NCI-H2227 (cell line): ENCODE measurements at regions not wholly inside any gene's neighbourhood (a gene's known extent, or its start where the extent isn't known, plus 50 kb on each side); places are given as distances from the start of the nearest gene placed in this dataset.
"Not testable (repeated sequence)": the region's sequence is repeated elsewhere in the genome, so short reads cannot be mapped to it uniquely, and the experiment has no call there.

Source experiments
- DNase-seq: peaks from one replicate; lab custom pipeline; 2025; ENCODE audit not compliant: unreplicated experiment; lab: John Stamatoyannopoulos, UW

DNA sequence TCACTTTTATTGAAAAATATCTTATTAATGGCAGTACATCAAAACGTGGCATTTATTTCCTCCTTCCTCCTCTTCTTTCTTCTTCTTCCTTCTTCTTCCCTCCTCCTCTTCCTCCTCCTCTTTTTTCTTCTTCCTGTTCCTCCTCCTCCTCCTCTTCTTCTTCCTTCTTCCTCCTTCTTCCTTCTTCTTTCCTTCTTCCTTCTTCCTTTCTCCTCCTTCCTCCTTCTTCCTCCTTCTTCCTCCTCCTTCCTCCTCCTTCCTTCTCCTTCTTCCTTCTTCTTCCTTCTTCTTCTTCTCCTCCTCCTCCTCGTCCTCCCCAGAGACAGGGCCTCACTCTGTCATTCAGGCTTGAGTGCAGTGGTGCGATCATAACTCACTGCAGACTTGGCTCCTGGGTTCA, 457.2 kb downstream of the AEBP2 start:
- no peak for DNase-seq

DNA sequence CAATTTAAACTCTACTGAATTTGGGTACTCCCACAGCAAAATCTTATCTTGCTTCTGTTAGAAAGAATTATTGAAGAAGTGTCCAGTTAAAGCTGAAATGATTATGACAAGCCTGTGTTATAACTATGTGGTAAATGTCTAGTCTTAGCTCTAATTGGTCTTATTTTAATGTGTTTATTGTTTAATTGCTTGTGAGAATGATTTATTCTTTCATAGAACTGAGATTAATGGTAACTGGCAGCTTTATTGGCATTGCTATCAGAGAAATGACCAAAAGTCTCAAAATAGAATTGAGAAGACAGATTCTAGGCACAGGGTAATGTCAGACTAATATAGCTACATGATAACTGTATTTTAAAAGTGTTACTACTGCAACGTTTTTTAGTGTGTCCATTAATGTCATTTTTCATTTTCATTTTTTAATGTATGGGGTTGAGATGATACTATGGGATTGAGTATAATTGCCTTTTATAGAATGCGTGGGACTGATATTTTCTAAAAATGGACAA, 458.7 kb downstream of the AEBP2 start:
- DNase-seq: no peak

DNA sequence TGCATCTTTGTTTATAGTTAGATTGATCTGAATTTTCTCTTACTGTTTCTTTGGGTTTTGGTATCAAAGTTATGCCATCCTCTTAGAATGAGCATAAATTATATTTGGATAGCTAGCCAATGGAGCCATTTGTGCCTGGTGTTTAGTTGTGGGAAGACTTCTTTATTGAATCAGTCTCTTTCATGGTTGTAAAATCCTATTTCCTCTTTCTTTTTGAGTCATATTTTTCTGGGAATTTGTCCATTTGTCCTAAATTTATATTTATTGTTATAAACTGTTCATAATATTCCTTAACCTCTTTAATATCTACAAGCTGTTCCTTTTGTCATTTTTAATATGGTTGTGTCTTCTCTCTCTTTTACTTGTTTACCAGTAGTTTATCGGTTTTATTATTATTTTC, 462.5 kb downstream of the AEBP2 start:
- no peak for DNase-seq

DNA sequence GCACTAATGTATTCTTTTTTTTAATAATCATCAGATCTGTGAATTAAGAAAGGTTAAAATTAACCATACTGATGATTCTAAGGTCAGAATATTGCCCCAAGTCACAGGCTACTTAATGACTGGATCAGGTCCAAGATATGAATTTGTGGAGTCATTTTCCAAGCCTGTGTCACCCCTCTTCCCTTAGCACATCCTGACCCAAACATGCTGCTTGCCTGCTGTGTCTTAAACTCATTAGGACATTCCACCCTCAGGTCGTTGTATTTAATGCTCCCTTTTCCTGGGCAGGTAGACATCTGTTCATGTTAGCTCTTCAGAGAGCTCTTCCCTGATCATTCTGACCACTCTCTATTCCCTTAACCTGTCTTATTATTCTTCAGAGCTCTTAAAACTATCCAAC, 463.5 kb upstream of the PDE3A start:
- no peak for DNase-seq

DNA sequence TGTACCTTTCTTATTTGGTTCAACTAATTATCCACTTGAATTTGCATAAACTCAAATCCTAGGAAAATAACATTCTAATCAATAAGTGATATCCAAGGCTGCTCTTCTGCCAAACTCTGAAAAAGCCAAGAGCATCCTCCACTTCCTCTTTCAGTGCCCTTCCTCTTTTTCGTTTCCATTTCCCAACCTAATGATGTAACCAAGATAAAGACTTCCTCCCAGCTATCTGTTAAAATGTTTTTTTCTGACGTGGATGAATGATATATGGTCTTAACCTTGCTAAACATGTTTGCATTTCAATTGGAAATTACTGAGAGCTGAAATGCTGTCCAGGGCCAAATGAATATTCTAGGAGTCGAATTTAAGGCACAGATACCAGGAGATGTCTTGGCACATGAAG, 459.5 kb upstream of the PDE3A start:
- DNase-seq: no peak

DNA sequence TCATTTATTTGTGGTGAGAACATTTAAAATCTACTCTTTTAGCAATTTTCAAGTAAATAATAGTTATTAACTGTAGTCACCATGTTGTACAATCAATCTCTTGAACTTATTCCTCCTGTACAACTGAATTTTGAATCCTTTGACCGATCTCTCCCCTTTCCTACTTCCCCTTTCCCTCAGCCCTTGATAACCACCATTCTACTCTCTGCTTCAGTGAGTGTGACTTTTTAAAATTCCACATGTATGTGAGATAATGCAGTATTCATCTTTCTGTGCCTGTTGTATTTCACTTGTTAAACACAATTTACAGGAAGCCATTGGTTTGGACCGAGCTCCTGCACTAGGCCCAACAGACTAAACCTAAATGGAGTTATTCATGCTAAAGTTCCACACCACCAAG, 458.9 kb upstream of the PDE3A start:
- DNase-seq: no peak

DNA sequence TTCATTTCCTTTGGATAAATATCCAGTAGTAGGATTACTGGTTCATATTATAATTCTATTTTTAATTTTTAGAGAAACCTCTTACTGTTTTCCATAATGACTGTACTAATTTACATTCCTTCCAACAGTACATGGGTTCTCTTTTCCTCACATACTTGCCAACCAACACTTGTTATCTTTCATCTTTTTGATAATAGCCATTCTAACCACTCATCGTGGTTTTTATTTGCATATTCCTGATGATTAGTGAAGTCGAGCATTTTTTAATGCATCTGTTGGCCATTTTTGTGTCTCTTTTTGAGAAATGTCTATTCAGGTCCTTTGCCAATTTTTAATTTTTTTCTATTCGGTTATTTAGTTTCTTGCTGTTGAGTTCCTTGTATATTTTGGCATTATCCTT, 457.7 kb upstream of the PDE3A start:
- DNase-seq: no peak

DNA sequence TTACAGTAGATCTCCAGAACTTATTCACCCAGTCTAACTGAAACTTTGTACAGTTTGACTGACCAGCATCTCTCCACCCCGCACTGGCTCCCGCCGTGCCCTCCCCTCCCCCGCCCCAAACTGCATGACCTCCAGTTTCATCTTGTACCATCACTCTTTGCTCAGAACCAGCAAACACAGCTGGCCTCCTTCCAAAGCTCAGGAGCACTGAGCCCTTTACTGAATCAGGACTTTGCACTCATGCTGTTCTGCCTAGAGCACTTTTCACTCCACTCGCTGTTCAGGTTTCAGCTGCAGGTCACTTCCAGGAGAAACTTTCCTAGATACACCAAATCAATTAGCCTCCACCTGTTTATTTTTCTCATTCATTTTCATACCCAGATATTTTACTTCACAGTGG, 455.3 kb upstream of the PDE3A start:
- DNase-seq: no peak

DNA sequence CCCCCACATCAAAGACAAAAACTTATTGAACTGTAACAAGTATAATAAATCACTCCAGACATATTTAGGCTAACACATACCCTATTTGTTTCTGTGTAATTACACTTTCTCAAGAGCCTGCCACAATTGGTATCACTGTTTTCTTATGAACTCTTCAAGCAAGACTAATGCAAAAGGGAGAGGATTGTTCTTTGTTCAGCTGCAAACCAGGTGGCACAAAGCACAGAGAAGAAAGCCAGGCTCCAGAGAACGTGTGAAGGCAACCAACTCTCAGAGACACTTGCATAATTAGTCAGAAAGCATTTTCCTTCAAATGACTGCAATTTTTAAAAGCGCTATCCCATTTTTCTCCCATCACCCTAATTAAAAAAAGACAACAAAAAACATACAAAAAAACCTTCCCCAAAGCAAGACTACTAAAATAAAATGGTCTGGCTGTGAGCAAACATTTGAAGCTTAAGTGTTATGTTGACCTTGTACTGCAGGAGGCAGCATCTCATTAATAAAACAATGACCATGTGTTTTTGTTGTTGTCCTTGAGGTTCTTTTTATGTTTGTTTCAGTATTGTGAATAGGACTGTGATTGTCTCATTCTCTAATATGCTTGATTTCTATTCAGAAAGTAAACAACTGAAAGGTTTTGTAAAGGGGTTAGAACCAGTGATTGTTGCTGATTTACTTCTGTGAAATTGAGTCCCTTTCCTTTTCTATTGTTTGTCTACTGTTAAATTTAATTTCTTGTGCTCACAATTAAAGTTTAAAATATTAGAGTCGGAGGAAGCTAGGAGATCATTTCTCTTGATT, 452.7 kb upstream of the PDE3A start:
- DNase-seq: no peak

DNA sequence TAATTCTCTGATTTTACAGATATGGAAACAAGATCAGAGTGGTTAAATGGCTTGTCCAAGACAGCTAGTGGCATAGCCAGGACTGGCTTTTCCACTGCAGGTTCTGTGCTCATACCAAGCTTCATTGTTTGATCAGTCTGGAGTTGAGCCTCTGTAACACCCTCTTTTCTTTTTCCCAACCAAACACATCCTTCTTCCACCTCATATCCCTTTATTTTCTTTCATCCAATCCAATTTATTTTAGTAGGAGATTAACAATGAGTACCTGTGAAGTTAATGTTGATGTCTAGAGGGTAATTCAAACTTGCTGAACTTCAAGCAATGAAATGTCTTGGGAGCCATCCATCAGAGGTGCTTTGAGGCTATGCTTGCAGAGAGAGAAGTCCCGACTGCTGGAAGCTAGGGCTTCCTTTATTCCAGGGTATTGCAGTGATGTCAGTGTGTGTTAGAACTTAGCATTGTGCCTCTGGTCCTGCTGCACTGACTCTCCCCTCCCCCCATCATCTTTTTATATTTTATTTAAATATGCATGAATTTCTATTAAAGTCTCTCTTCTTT, 452.1 kb upstream of the PDE3A start:
- no peak for DNase-seq

DNA sequence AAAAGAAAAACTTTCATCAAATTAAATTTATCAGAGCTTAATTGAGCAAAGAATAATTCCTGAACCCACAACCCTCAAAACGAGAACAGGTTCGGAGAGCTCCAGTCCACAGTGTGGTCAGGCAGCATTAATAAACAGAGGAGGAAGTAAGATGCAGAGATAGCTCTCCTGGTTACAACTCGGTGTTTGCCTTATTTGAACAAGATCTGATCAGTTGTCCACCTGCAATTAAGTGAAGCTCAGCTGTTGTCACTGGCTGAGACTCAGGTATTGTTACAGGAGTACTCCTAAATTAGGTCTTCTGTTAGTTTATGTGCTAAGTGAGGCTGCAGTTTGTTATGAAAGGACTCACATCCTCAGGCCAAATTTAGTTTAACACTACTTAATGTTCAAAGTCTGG, 451.4 kb upstream of the PDE3A start:
- no peak for DNase-seq

DNA sequence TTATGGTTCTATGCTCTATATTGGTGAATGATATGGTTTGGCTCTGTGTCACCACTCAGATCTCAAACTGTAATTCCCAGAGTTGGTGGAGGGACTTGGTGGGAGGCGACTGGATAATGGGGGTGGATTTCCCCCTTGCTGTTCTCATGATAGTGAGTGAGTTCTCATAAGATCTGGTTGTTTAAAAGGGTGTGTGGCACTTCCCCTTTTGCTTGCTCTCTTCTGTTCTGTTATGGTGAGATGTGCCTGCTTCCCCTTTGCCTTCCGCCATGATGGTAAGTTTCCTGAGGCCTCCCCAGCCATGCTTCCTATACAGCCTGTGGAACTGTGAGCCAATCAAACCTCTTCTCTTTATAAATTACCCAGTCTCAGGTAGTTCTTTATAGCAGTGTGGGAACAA, 446.6 kb upstream of the PDE3A start:
- DNase-seq: not testable (repeated sequence)

DNA sequence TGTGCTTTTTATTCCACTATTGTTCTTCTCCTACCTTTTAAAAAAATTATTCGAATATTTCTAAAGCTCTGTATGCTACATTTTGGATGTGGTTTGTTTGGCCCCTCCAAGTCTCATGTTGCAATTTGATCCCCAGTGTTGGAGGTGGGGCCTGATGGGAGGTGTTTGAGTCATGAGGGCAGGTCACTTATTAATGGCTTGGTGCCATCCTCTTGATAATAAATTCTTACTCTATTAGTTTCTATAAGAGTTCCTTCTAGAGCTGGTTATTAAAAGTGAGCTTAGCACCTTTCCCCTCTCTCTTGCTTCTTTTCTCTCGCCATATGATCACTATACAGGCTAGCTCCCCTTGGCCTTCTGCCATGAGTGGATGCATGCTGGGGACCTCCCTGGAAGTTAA, 445.6 kb upstream of the PDE3A start:
- DNase-seq: no peak

DNA sequence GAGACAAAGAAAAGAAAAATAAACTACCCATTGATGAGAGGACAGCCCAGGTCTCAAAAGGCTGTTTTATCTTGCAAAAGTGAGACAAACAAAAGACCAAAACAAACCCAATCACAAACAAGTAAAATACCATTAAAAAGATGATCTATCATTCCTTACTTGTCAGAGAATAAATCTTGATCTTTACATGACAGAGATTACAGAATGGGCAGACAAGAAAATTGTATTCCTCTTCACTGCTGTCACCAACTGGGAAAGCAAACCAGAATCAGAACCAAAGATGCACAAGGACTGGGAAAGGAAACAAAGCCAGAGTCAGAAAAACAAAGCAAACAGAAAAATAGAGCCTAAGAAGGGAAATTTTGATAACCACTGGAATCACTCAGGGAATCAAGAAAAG, 444.0 kb upstream of the PDE3A start:
- DNase-seq: no peak

DNA sequence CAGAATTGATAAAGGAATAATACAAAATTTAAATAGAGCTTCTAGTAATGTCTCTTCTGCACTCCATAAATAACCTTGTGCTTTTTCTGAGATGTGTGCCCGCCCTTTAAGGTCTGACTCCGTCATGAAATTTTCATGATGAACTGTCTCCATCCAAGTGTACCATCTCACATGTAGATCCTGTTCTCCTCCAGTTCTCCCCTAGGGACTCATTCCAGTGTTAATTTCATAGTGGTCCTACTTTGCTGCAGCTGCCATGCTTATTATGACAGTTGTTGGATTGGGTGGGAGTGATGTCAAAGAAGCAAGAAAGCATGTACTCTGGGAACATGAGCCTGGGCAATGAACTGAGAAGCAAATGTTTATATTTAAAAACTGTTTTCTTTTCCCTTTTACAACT, 442.5 kb upstream of the PDE3A start:
- no peak for DNase-seq

DNA sequence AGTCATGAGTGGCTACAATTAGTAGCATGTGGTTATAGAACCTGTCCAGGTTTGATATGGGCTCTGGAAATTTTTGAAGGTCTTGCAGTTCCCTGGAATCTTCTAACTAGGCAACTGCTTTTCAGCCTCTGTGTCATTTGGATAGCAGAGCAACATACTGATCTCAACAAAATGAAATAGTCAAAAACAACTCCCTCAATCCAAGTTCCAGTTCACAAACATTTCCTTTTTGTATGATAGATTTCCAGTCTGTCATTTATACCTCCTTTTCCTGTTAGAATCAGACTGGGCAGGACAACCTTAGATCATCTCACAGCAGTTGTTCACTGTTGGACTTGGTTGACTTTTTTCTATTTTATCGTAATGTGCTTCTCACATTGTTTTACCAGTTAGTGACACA, 442.1 kb upstream of the PDE3A start:
- no peak for DNase-seq

DNA sequence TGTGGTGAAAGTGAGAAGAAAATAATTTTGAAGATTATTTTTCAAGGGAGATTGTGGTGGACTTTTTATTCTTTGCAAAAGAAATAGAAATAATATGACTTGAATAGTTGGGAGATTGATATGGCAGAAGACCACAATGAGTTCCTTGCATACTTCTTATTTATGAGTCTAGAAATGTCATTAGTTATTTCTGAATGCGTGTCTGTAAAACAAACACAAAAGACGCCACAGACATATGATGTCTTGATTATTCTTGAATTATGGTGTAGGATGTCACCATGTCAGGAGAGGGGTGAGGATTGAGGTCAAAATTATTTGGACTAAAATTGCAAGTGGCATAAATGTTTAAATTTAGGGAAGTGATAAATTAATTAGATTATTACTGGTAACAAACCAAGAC, 440.7 kb upstream of the PDE3A start:
- DNase-seq: no peak

DNA sequence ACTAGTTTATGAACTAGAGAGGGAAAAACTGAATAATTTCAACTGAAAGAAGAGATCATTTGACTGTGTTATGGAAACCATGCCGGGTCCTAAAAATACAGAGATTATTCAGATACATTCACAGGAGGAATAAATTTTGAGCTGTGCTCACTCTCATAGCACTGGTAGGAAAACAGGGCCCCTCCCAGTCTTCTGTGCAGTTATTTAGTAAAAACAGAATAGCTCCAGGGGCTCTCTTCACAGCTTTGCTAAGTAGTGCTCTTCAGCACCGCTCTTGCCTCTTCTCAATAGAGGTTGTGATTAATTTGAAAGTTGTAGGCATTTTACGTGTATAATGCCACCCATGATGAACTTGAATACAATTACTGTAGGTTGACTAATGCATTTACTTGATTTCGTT, 435.9 kb upstream of the PDE3A start:
- DNase-seq: no peak

DNA sequence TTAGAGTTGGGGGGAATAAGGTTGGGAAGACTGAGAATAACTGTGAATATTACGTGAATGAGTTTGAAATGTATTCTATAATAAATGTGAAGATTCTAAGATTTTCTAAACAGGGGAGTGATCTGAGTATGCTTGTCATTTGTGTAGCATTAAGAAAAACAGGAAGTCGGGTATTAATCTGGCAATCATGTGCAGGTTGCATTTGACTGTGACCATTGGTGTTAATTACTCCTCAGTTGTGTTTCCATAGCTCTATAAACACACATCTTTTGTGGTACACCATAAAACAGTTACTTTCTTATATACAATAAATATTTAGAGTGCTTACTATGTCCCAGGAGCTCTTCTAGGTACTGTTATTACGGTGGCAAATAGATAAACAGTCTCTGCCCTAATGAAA, 434.4 kb upstream of the PDE3A start:
- DNase-seq: no peak

DNA sequence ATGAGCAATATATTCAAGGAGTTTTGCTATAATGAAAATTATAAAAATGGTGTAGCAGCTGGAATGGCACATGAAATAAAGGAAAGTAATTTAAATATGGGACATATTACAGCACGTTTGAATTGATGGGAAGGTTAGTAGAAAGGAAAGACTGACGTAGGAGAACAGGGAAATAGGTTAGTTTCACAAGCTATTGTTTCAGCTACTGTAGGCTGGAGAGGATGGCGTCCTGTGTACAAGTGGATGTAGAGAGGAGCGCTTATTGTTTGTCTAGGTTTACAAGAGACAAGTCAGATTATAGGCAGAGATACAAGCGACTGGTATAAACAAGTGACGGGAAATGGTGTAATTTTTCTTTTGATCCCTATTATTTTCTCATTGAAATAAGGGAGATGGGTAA, 431.2 kb upstream of the PDE3A start:
- no peak for DNase-seq

DNA sequence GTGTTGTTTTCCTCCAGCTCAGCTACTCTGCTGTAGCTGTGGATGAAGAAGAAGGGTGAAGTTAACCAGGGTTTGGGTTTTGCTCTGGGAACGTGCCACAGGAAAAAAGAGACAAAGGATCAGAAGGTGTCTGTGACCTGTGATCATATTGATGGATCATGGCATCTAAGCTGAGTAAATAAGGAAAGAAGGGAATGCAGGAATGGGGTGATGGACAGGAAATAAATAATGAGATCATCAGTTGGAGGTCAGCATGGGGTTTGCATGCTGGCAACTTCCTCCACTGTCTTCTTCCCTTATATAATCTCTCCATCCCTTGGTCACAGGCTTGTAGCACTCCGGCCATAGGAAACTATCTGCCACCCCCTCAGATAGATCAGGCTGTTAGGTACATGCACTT, 430.3 kb upstream of the PDE3A start:
- DNase-seq: no peak

DNA sequence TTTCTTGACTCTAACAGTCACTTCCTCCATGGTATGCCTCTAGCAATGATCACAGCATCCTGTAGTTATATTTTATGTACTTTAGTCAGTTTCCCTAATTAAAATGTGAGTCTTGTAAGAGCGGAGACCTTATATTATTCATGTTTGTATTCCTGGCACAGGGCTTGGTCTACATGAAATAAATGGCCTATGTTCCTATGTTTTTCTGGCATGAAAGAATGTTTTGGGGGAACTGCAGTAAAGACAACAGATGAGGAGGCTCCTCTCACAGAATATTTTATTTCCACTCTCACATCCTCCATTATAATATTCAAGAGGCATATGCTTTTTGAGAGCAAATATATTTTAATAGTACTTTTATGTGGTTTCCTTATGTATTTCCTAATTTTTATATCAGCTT, 429.8 kb upstream of the PDE3A start:
- no peak for DNase-seq

DNA sequence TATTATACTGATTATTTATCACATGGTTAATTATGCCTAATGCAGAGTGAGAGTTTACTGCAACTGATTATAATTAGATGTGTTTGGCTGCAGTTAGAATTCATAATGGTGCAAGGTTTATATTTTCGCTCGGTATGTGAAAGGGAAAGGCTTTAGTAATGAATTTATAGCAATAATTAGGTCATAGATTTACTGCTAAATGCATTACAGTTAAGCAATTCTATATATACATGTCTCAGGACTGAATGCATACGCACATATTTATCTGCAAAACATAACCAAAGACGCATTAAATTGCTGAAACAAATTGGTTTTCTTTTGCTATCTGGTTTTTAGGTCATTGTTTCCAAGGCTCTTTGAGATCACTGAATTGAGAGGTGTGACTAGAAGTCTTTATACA, 428.1 kb upstream of the PDE3A start:
- no peak for DNase-seq
